NCI-H146 treated with DMSO at 0.1 percent for 48 hours (cell line): ENCODE measurements at regions not wholly inside any gene's neighbourhood (a gene's known extent, or its start where the extent isn't known, plus 50 kb on each side); places are given as distances from the start of the nearest gene placed in this dataset.

Experiments used
- DNase-seq: peaks from one replicate; lab custom pipeline; 2025; ENCODE audit not compliant: unreplicated experiment; lab: John Stamatoyannopoulos, UW

- no peak for DNase-seq
Observed at GRCh38 chr12:63319936-63320633, 169.1 kb upstream of the AVPR1A start.

GRCh38 chr12:63319386-63319785, 168.4 kb upstream of the AVPR1A start:
- DNase-seq, result no peak

- DNase-seq, result no peak
Observed at GRCh38 chr12:63318933-63319332, 167.9 kb upstream of the AVPR1A start.

DNA sequence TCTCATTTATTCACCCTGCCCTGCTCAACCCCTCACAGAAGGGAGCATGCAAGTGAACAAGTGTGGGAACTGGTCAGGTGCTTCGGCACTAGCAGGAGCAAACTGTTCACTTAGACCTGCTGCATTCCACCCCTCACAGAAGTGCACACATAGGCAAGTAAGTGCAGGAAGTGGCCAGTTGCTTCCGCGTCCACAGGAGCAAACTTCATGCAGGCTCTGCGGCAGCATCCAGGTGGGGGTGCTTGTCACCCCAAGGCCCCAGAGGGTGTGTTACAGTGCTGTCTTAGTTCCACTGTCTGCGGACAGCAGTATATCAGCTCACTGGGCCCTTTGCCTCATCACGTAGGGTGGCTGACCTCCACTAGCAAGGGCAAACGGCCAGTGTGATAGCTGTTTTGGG, 167.3 kb upstream of the AVPR1A start:
- no peak for DNase-seq

GRCh38 chr12:63317880-63318279, 166.9 kb upstream of the AVPR1A start:
- no peak for DNase-seq

DNA sequence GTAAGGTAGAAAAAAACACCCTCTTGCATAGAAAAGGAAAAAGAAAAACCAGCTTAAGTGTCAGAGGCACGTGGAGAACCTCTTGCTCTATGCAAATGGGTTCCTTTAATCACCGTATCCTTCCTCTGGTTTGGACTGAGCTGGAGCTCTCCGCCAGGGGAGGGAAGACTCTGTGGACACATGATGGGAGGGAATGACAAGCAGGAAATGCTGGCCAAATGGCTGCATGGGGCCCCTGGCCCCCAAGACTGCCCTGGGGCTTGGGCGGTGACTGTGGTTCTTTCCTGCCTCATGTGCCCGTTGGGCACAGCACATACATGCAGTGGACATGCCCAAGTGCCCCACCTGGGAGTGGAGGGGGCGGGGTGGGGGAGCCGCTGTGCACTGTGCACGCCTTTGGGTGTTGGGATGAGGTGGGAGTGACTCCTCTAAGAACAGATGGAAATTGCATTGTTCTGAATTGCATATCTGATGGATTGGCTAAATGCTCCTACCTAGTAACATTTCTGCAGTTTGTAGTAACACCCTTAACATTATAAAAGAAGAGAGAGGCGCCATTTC, 166.4 kb upstream of the AVPR1A start:
- no peak for DNase-seq

GRCh38 chr12:63313139-63313538, 162.1 kb upstream of the AVPR1A start:
- no peak for DNase-seq

DNA sequence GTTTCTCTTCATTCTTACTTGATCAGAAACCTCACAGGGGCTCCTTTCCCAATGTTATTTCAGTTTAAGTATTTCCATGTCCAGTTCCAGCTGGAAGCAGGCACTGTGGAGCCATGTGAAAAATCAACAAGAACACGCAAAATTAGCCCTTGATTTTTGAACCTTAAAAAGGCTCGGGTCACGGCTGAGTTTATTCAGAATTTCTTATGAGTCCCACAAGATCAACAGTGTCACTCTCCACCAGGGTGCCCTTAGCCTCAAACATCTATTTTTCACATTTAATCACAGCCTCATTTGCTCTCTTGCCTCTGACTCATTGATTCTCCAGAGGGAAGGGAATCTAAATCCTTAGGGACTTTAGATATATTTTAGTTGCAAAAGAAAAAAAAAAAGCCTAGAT, 157.7 kb upstream of the AVPR1A start:
- DNase-seq, result no peak

- no peak for DNase-seq
Observed at GRCh38 chr12:63307849-63308248, 156.8 kb upstream of the AVPR1A start.

DNA sequence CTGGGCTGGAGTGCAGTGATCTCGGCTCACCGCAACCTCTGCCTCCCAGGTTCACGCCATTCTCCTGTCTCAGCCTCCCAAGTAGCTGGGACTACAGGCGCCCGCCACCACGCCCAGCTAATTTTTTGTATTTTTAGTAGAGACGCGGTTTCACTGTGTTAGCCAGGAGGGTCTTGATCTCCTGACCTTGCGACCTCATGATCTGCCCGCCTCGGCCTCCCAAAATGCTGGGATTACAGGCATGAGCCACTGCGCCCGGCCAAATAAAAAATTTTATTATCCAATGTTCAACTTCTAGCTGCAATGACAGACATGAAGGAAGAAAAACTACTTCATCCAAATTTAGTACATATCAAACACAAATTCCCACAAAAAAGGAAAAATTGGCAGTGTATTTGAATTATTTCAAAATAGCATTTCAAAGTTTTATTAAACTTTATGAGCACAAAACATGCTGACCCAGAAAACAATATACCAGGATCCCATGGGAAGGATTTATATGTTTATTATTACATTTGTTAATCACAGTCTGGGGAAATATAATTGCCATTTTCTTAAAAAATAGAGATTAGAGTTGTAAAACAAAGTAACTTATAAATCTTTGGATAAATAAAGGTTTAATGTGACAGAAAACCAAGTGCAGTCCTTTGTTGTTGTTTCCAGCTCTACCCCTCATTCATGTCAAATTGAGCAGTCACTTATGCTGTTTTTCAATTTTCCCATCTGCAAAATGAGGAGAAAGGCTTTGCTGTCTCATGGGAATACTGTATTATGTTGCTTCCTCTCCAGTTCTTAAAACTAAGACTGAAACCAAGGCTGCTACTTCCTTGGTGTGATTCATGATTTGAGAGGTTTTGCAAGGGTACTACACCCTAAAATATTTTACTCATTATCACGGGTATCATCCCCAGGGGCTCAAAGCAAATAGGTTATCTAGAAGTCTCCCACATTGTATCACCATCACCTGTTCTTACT, 155.2 kb upstream of the AVPR1A start:
- DNase-seq, result no peak

DNA sequence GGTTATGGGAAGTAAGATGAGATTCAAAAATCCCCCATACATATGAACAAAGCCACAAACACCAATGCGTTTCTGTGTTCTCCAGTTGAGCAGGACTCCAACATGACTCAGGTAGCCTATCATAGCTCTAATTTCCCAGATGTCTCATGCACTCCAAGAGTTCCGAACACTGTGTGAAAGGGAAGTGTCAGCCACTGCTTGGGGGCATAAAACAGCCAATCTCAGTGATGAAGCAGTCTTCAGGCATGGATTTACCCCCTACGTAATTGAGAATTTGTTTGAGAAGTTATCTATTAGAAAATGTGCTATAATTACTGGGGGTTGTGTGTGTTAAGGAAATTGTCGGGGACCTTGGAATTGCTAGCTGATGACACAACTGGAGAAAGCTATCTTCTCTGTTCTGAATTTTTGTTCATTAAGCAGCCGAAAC, 153.9 kb upstream of the AVPR1A start:
- no peak for DNase-seq

DNA sequence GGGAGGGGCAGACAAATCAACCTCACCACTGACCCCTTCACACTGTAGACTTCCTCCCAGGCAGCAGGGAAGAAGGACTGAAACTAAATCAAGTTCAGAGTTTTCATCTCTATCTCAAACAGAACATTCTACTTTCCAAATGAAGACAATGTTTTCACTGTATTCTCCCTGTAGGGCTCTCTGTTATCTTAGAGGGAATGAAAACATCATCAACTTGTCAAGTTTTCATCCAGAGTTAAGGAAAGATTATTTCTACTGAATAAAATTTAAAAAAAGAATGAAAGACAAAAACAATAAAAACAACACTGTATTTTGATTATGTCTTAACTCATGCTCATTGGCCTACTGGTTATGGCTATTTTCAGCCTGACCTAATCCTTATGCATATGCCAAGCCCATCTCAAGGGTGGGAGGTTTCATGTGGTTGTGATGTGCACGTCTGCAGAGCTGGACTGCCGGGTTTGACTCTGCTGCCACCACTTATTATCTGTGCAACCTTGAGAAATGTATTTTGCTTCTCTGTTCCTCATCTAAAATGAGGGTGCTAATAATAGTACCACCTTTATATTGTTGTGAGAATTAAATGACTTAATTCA, 152.0 kb upstream of the AVPR1A start:
- no peak for DNase-seq

DNA sequence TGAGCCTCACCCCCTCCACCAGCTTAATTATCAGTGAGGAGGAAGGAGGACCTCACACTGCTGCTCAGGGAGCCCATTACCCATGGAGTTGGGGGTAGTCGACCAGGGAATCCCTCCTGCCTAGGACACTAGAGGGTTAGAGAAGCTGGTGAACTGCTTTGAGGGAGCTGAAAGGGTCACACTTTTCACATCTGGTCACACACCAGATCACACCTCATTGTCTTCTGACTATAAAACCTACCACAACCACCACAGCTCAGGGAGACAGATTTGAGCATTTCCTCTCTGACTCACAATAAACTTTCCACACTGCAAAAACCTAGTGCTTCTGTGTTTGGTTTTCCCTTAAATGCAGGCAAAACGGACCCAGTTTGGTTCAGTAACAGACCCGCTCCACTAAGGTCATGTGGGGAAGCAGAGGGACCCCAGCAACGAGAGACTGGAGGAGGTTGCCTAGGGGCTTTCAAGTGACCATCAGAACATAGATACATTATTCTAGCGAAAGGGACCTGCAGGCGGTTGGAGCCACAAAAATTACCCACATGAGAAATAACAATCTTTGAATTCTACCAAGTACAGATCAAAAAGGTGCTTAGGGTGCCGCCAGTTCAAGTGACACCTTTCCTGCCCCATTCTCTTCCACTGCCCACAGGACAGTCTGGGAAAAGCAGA, 151.4 kb upstream of the AVPR1A start:
- no peak for DNase-seq

GRCh38 chr12:63301311-63301710, 150.3 kb upstream of the AVPR1A start:
- DNase-seq, result no peak

DNA sequence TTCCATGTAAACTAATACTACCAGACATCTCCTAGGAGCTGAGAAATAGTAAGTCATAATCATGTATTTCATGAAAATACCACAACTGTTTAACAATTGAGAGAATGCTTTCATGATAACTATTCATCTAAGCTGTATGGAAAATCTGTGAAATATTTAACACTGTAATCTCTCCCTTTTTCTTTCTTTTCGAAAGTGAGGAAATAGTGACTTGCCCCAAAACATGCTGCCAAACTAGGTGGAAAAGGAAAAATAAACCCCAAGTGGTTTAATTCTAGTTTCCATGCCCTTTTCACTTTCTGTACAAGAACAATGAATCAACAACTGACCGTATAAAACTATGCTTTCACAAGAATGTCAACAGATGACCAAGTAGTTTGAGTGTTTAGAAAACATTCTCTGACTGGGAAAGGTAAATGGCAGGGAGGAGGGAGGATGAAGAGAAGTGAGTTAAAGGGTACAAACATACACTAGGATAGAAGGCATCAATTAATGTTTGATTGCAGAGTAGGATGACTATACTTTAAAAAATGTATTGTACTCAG, 147.5 kb upstream of the AVPR1A start:
- DNase-seq, result no peak

DNA sequence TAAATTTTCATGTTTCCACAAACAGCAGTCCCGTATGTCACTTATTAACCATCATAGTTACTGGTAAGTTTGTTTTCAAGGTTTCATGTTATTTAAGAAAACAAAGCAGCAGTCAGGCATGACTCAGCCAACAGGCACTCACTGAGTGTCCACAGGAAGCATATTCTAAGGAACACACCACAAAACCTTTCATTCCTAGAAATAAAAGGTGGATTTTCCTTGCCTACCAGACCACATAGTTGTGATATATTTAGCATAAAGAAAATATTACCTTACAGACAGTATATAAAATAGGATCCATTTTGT, 143.3 kb upstream of the AVPR1A start:
- no peak for DNase-seq

DNA sequence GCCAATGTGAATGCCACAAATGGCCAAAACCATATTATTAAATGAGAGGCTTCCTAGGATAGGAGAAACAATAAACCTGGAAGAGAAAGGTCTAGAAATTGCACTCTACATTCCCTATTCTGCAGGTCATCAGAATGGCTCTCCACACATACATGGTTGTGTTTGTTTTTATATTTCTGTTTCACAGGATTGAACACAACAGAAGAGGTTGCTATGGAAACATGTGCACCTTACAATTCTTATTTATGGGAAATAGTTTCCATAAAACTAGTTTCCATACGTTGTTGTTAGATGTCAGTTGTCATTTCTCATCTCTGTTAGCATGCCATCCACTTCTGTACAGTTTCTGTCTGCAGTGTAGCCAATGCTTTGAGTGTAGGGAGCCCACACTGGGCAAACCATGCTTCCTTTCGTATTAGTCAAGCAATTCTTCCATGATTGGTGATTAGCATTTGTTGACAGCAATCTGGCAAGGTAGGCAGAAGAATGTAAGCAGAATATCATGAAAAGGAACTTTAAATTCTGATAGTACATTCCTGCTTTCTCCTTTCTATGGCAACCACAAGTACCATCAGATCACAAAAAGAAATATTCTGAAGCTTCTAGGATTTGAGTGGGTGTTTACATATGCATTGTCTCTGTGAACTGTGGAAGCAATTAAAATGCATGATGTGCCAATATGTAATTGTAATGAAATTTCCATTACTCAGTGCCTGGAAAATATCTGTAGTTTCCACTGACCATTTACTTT, 141.6 kb upstream of the AVPR1A start:
- DNase-seq, result no peak

DNA sequence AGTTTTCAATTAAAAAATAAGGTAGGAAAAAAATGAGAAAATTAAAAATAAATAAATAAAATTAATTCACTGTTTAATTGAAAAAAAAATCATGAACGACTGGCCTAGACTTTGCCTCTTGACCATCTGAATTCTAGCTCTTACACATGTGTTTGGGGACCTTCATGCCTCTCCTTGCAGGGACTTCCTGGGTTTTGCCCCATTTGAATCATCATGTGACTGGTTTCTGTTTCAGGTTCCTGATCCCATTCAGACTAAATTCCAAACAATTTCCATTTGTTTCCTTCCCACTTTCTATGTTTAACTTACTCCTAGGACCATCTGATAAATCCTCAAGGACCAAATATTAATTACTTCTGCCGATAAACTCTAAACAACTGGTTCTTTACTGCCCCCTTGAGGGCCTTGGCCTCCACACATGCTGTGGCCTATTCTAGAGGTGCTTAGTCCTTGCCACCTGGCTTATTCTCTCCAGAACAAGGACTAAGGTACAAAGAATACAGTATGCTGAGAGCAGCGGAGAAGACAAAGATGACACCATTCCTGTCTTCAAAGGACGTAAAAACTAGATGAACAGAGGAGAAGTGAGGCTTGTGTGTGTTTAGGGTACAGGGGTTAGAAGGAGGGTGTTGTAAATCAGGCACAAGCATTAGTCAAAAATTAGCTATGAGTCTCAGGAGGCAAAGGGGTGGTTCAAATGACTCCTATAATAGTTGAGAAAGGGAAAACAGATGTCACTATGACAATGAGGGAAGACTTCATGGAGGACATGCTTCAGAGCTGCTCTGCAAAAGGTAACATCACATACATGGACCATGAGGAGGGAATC, 125.8 kb upstream of the AVPR1A start:
- DNase-seq, result peak; percentile 57

DNA sequence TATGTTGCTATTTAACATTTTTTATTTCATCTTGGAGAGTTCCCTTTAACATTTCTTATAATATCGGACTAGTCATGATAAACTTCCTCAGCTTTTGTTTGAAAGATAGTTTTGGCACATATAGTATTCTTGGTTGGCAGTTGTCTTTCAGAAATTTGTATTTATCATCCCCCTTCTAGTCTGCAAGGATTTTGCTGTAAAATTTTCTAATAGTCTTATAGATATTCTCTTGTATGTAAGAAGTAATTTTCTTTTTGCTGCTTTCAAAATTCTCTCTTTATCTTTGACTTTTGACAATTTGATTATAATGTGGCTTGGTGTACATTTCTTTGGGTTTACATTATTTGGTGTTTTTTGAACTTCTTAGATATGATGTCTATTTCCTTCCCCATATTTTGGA, 116.0 kb upstream of the AVPR1A start:
- no peak for DNase-seq
